ENCODE measurements at regions not wholly inside any gene's neighbourhood (a gene's known extent, or its start where the extent isn't known, plus 50 kb on each side); places are given as distances from the start of the nearest gene placed in this dataset.

DNA sequence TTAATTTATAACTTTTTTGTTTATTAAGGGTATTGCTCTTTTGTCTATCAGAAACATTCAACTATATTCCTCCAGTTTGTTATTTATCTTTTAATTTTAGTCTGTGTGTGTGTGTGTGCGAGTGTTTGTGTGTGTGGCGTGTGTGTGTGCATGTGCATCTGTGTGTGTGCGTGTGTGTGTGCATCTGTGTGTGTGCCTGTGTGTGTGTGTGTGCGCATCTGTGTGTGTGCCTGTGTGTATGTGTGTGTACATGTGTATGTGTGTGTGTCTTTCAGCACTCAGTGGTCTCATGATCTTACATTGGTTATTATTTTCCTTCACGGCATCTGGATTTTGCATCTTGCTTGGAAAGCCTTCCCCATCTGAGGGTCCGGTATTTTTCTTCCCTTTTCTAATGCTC lies 281.1 kb upstream of the RTL1 start:
- no peak for DNase-seq

GRCh38 chr14:101185073-101185835 lies 281.7 kb upstream of the RTL1 start:
- DNase-seq, result no peak

GRCh38 chr14:101185946-101186345 lies 282.4 kb upstream of the RTL1 start:
- no peak for DNase-seq

DNA sequence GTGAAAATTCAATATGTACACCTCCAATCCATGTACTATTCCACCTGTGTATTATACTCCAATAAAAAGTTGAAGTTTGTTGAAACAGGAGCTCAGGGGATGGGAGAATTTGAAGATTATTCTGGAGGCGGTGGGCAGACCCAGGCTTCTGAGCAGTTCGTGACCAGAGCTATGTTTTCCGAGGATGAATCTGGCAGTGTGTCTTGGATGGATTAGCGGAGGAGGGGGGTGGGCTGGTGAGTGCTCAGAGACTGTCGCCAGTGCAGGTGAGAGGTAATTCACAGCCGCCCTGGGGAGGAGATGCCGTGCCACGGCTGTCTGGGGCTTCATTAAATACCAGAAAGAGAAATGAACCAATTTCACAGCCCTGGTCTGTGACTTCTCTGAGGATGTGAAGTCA lies 283.0 kb upstream of the RTL1 start:
- DNase-seq, result no peak

DNA sequence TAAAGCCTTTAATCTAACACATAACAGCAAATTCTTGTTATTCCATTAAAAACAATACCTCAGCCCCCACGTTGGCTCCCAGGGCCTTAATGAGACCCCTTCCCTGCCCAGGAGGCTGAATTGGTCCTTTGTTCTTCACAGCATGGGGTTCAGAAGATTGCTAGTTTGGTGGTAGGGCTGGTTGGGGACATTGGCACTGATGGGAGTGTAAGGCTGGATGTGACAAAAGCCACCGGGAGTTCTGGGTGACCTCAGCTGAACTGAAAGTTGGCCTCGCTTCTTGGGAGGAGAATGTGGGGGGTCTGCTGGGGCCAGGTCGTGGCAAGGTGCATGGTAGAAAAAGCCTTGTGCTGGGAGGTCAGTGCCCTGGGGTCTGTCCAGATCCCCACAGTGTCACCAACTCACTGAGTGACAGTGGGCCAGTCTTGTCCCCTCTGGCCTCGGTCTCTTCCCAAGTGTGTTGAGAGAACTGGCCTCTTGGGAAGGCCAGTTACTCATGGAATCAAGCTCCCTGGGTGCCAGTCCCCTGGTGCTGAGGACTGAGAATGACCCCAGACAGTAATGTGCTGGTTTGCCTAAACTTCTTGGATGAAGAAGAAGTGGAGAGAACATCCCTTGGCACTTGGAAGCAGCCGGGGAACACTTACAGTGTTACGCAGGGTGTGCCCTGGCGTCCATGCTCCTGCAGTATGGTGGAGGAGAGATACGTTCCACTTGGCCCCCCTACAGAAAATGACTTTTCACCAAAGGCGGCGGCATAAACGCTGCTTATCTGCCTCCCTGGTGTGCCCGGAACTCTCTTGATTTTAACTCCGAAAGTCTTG lies 283.7 kb upstream of the RTL1 start:
- DNase-seq, result no peak

- DNase-seq, result no peak
Observed at GRCh38 chr14:101187816-101188570, 284.5 kb upstream of the RTL1 start.

DNA sequence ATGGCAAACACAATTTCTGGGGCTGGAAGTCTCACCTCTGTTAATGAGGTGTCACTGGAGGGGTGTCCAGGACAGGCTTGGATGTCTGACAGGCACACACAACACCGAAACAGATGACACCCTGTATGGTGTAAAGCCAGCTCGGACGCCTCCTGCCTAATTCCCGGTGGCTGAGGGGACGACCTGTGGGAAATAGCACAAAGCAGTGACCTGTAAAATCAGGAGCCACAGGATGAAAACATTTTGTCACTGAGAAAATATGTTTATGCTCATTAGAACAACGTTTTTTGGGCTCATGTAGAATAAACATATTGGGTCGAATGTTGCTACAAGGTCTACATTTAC lies 285.0 kb upstream of the RTL1 start:
- DNase-seq, result no peak

DNA sequence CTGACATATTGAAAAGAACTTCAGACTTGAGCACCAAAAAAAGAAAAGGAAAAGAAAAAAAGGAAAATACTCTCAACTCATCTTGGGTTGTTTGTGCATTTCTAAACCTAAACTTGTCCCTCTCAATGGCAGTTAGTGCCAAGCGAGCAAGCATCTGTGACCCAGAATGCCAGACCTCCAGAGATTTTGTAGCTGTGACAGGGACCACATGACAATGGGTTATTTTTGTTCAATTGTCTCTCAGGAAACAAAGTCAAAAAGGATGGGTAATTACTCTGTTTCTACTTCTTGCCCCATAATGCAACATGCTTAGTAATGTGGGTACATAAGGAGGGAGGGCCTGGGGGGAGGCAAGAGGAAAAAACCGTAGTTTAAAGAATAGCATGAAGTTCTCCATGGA lies 285.7 kb upstream of the RTL1 start:
- no peak for DNase-seq

DNA sequence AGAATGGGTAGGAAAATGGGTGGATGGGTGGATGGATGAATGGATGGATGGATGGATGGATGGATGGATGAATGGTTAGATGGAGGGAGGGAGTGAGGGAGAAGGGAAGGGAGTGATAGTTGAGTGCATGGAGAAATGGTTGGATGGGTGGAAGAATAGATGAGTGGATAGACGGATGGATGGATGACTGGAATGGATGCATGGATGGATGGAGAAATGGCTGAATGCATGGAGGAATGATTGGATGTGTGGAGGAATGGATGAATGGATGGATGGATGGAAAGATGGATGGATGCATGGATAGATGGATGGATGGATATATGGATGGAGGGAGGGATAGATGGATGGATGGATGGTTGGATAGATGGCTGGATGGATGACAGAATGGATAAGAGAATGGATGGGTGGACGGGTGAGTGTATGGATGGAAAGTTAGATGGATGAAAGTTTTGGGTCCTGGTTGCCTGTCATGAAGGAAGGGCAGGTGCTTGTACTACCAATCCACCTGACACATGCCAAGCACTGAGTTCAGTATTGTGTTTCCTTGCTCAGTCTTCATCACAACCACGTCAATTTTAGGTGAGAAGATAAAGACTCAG lies 286.5 kb upstream of the RTL1 start:
- DNase-seq, result no peak

DNA sequence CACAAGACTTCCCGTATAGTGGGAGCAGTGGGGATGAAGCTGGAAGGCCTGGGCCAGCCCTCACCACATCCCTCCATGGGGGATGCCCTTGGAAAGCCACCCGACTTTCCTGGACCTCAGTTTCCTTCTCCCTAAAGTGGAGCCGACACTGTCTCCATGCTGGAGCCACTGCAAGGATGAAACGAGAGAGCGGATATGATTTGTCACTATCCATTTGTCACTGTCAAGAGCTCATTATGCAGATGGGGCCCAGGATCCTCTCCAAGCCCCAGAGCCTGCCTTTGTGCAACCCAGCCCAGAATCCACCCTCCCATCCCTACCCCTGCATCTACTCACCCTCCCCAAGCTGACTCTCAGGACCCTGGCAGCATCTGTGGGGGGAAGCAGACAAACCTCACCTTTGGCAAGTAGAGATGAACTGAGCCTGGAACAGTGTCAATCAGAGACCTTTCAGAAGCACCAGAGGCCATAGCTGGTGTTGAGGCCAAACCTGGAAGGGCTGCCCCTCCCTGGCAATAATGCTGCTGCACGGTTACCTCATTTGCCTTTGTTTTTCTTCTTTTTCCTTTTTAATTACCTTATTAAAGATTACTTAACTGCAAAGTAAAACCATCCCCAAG lies 287.7 kb upstream of the RTL1 start:
- no peak for DNase-seq

DNA sequence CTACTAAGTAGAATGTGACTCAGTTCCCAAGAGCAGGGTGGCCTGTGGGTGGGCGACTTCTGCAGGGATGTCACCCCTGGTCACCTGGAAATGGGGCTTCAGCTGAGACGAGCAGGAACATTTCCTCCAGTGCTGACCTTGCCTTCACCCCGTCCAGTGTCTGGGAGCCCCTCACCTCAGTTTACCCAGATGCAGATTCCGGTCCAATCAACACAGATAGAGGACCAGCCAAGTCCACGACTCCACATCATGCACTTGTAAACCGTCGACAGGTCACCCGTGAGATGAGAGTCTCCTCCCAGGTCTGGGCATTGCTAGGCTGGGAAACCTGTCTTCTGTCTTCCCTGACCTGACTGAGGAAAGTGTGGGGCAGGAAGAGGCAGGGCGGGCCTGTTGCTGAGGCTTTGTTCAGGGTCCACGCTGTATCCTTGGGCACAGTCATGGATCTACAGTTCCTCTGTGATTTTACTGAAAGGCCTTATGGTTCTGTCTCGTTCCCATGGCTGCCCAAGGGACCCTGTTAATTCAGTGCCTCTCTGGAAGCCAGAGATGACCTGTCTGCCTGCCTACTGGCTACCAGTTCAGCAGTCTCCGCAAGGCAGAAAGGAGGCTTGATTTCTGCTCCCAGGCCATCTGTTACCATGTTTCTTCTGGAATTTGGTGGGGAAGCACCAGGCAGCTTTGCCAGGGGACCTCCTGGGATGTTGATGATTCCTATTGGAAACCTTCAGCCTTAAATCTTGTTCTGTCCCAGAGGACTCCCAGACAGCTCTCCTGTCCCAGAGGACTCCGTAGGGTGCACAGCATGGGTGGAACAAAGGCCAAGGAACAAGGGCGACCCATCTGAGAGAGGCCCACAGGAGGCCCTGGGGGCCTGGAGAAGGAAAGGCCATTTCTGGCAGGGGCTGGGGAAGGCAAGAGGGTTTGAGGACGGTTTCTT lies 288.5 kb upstream of the RTL1 start:
- DNase-seq, result no peak

DNA sequence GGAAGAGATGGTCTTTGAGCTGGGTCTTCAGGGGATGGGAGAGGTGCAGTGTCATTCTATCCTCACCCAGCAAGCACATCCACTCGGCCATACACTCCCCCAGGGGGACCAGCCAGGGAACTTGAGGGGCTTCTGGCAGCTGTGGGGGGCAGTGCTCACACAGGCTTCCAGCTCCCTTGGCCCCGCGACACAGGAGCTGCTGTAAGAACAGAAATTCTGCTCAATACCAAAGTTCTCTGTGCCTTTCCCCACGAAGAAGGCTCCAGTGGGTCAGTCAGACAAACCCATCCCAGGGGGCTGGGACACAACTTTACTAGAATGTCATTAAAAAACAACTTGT lies 289.1 kb upstream of the RTL1 start:
- DNase-seq, result no peak

DNA sequence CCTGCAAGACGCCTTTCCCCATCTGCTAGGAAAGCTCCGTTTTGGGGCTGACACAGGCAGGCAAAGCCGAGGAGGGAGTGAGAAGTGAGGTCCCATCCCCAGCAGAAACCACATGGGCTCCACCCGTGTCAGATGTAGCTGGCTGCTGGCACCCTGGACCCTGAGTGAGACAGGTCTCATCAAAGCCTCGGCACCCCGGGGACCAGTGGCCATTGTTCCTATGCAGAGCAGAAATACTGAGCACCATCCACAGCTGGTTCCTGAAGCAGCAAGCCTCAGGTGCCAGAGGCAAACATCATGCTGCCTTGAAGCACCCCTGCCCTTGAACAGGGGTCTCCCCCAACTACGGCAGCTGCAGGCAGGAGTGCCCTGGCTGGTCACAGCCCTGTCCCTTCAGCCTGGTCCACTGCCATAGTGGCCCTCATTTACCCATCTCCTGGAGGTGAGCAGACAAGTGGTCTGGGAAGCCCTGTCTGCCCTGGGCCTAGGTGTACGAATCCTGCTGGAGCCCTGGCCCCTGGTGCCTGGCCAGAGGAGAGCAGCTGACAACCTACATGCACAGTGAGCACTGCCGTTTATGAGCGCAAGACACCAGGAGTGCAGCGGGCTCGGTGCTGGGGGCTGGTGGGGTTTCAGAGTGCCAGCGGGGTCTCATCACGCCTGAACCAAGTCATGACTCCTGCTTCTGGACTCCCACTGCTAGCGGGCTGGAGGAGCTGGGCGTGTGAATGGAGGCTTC lies 289.8 kb upstream of the RTL1 start:
- DNase-seq, result no peak

- DNase-seq, result no peak
Observed at GRCh38 chr14:101193845-101194372, 290.4 kb upstream of the RTL1 start.

DNA sequence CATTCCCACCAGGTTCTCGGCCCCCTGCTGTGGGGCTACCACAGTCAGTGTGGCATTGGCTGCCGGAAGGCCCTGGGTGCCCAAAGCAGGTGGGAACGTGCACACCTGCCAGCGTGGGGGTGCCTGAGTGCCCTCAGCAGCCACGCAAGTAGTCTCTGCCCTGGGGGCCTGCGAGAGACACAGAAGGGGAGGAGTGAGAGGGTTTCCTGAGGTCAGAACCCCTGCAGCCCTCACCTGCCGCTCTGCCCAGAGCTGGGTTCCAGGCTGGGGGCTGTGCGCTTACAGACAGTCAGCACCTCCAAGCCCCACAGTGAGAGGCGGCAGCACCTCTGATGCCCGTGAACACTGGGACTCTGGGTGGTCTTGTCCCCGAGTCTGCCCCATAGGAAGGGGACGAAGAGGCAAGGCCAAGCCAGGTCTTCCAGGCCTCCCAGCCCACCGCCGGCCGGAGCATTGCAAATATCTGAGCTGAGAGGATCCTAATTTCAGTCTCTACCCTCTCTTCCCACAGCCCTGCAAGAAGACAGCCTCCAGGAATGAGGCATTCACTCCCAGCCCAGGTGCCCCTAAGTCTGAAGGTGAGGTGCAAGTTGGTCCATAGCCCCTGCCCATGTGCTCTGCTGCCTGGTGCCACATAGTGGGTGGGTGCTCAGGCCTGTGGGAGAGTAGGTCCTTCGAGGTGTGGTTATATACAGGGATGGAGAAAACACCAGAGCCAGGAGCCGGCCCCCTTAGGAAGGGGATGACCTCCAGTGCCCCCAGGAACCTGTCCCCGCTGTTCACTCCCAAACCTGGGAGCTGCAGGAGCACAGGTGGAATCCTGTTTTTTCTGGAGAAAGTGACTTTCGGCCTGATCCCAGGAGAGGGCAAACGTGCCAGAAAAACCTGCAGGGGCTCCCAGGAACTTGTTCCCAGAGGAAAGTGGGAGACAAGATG lies 291.1 kb upstream of the RTL1 start:
- DNase-seq, result no peak

GRCh38 chr14:101195309-101195901 lies 291.9 kb upstream of the RTL1 start:
- DNase-seq, result no peak

DNA sequence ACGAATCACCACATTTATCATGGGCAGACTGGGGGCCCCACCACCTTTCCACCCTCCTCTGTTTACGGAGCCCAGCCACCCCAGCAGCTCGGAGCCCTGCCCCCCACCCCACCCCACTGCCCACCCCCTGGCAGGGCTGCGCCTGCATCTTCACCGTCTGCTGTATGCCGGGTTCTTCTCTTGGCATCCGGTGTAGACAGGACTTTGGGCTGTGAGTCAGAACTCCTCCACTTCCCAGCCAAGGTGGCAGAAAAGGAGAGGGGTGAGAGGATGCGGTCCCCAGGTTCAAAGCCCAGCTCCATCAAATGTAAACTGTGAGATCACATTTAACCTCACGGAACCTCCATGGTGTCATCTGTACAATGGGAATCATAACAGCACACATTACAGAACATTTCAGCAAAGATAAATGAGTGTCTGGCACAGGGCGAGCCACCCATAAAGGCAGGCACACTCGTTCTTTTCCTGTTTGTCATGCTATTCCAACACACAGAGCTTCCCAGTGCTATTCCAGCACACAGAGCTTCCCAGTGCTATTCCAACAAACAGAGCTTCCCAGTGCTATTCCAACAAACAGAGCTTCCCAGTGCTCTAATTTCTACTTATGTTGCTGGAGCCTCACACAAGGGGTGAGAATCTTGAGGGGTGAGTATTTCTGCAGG lies 292.7 kb upstream of the RTL1 start:
- no peak for DNase-seq

DNA sequence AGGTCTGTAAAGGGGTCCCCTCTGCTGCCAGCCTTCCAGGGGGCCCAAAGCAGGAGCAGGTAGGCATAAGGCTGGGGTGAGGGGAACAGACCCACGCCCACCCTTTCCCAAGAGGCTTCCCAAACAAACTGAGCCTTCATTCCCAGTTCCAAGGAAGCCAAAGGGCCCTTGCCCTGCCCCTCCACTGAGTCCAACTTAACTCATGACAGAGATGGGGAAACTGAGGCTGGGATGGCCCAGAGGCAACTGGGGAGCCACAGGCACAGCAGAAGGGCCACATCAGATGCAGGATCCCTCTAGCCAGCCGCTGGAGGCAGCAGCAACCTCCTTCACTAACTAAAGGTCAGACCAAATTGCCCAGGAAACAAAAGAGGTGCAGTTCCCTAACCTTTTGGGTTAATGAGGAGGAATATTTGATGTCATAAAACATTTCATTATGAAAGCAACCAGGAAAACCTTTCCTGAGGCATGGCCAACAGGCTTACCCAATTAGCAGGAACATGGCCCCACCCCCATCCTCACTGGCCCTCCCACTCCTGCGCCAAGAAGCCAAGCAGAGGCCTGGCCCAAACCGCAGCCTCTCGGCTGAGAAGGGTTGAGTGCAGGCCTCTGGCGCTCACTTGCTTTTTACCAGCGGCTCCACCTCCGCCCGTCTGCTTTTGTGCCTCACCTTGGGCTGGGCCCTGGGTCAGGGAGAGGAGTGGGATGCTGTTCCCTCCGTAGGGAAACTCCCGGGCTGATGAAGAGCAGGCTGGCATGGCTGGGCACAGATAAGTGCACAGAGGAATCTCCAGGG lies 293.5 kb upstream of the RTL1 start:
- DNase-seq, result no peak

Measured in CD4-positive, alpha-beta T cell treated with Interleukin-17A for 1 hour (primary cell).